Gastrocnemius medialis (tissue), 4 donors: ENCODE measurements at regions not wholly inside any gene's neighbourhood (a gene's known extent, or its start where the extent isn't known, plus 50 kb on each side); places are given as distances from the start of the nearest gene placed in this dataset.

Experiments
- POLR2A ChIP-seq, 2 donors: fragments of 450-650 bp; IDR thresholded peaks; one replicate each; pipeline ENCODE4 v1.6.1; 2017; ENCODE audit warnings: antibody characterized with exemption in 2 of 2, mild to moderate bottlenecking in 2 of 2, moderate library complexity in 2 of 2
- TF ChIP-seq, protein P1 (sequence below), 5 experiments: fragments of 450-650 bp in 3 of 5; fragments of 200-600 bp in 2 of 5; sonication (generic) in 2 of 5; IDR thresholded peaks in 4 of 5; conservative IDR thresholded peaks in 1 of 5; 1 replicate in 4 of 5; 2 replicates in 1 of 5; pipeline ENCODE4 v1.5.1; 2016 to 2019; ENCODE audit warnings: antibody characterized with exemption in 5 of 5, mild to moderate bottlenecking in 3 of 5, moderate library complexity in 3 of 5

- TF ChIP-seq, protein P1, sequence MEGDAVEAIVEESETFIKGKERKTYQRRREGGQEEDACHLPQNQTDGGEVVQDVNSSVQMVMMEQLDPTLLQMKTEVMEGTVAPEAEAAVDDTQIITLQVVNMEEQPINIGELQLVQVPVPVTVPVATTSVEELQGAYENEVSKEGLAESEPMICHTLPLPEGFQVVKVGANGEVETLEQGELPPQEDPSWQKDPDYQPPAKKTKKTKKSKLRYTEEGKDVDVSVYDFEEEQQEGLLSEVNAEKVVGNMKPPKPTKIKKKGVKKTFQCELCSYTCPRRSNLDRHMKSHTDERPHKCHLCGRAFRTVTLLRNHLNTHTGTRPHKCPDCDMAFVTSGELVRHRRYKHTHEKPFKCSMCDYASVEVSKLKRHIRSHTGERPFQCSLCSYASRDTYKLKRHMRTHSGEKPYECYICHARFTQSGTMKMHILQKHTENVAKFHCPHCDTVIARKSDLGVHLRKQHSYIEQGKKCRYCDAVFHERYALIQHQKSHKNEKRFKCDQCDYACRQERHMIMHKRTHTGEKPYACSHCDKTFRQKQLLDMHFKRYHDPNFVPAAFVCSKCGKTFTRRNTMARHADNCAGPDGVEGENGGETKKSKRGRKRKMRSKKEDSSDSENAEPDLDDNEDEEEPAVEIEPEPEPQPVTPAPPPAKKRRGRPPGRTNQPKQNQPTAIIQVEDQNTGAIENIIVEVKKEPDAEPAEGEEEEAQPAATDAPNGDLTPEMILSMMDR (IDR thresholded peaks at IDR 0.05 in 4 of 5, conservative IDR thresholded peaks at IDR 0.05 in 1 of 5): no peak
- no peak for TF ChIP-seq POLR2A (IDR thresholded peaks at IDR 0.05)
Measured at GRCh38 chr18:10265560-10266333, 188.7 kb upstream of the APCDD1 start.
